ENCODE measurements at regions not wholly inside any gene's neighbourhood (a gene's known extent, or its start where the extent isn't known, plus 50 kb on each side); places are given as distances from the start of the nearest gene placed in this dataset.

GRCh38 chr9:13971966-13972655, 341.8 kb downstream of the NFIB start:
- H3K9me3 ChIP-seq: no peaks in the 10 kb centered on the region
- no peak for TF ChIP-seq POLR2AphosphoS5 (IDR thresholded peaks at IDR 0.05; ENCODE audit: insufficient read depth in 1 of 2, low read depth in 1 of 2)
- TF ChIP-seq POLR2A (IDR thresholded peaks at IDR 0.05): no peak
- TF ChIP-seq CTCF (IDR thresholded peaks at IDR 0.05): no peak
- no peaks in the 10 kb centered on the region for H3K36me3 ChIP-seq
- H3K4me3 ChIP-seq: no peak overlapping the region
- intact Hi-C loops (cut with DNase I): no loop called here
- no peak for DNase-seq (ENCODE audit: extremely low spot score in 2 of 2)
- no peak overlapping the region for H3K27ac ChIP-seq
- no peaks in the 10 kb centered on the region for H3K27me3 ChIP-seq
- H3K4me1 ChIP-seq: no peaks in the 10 kb centered on the region

- no peaks in the 10 kb centered on the region for H3K4me1 ChIP-seq
- TF ChIP-seq POLR2AphosphoS5 (IDR thresholded peaks at IDR 0.05; ENCODE audit: insufficient read depth in 1 of 2, low read depth in 1 of 2) (no peak), POLR2A (IDR thresholded peaks at IDR 0.05) (no peak), CTCF (IDR thresholded peaks at IDR 0.05) (no peak)
Observed at GRCh38 chr9:13971415-13971814, 342.5 kb downstream of the NFIB start.

GRCh38 chr9:13970426-13970825, 343.5 kb downstream of the NFIB start:
- intact Hi-C loops (cut with DNase I): no loop called here
- Histone ChIP-seq H3K9me3 (no peaks in the 10 kb centered on the region), H3K27ac (no peak overlapping the region), H3K4me1 (no peaks in the 10 kb centered on the region), H3K36me3 (no peaks in the 10 kb centered on the region), H3K4me3 (no peak overlapping the region), H3K27me3 (no peaks in the 10 kb centered on the region)
- no peak for DNase-seq (ENCODE audit: extremely low spot score in 2 of 2)
- TF ChIP-seq POLR2AphosphoS5 (IDR thresholded peaks at IDR 0.05; ENCODE audit: insufficient read depth in 1 of 2, low read depth in 1 of 2): no peak

More at GRCh38 chr9:13971415-13971814, 342.5 kb downstream of the NFIB start:
- no peaks in the 10 kb centered on the region for H3K27me3 ChIP-seq
- no peak overlapping the region for H3K4me3 ChIP-seq
- intact Hi-C loops (cut with DNase I): no loop called here
- no peak for DNase-seq (ENCODE audit: extremely low spot score in 2 of 2)
- no peaks in the 10 kb centered on the region for H3K9me3 ChIP-seq
- no peaks in the 10 kb centered on the region for H3K36me3 ChIP-seq
- no peak overlapping the region for H3K27ac ChIP-seq

GRCh38 chr9:13970018-13970417, 343.9 kb downstream of the NFIB start:
- DNase-seq (ENCODE audit: extremely low spot score in 2 of 2): no peak
- no peaks in the 10 kb centered on the region for H3K4me1 ChIP-seq
- no peak overlapping the region for H3K4me3 ChIP-seq
- no peaks in the 10 kb centered on the region for H3K36me3 ChIP-seq
- H3K9me3 ChIP-seq: no peaks in the 10 kb centered on the region
- H3K27me3 ChIP-seq: no peaks in the 10 kb centered on the region
- H3K27ac ChIP-seq: no peak overlapping the region
- intact Hi-C loops (cut with DNase I): no loop called here
- TF ChIP-seq POLR2A (IDR thresholded peaks at IDR 0.05) (no peak), CTCF (IDR thresholded peaks at IDR 0.05) (no peak), POLR2AphosphoS5 (IDR thresholded peaks at IDR 0.05; ENCODE audit: insufficient read depth in 1 of 2, low read depth in 1 of 2) (no peak)

- no peak for TF ChIP-seq POLR2AphosphoS5 (IDR thresholded peaks at IDR 0.05; ENCODE audit: insufficient read depth in 1 of 2, low read depth in 1 of 2)
- TF ChIP-seq CTCF (IDR thresholded peaks at IDR 0.05): no peak
- no peak for TF ChIP-seq POLR2A (IDR thresholded peaks at IDR 0.05)
- DNase-seq (ENCODE audit: extremely low spot score in 2 of 2): no peak
- no peak overlapping the region for H3K4me3 ChIP-seq
- H3K4me1 ChIP-seq: no peaks in the 10 kb centered on the region
- no peaks in the 10 kb centered on the region for H3K9me3 ChIP-seq
- H3K27ac ChIP-seq: no peak overlapping the region
- intact Hi-C loops (cut with DNase I): no loop called here
- no peaks in the 10 kb centered on the region for H3K27me3 ChIP-seq
- no peaks in the 10 kb centered on the region for H3K36me3 ChIP-seq
Observed at GRCh38 chr9:13967438-13967837, 346.5 kb downstream of the NFIB start.

Data from vagina (tissue), 2 donors.